Ovary (tissue), 3 donors: ENCODE measurements at regions not wholly inside any gene's neighbourhood (a gene's known extent, or its start where the extent isn't known, plus 50 kb on each side); places are given as distances from the start of the nearest gene placed in this dataset.

ENCODE experiments used
- EP300 ChIP-seq: sonication (generic); formaldehyde crosslinking; IDR thresholded peaks from one replicate; pipeline ENCODE4 v1.6.1; 2017; ENCODE audit warnings: antibody characterized with exemption
- POLR2A ChIP-seq: fragments of 450-650 bp; IDR thresholded peaks from one replicate; pipeline ENCODE4 v1.6.1; 2017; ENCODE audit warnings: antibody characterized with exemption, mild to moderate bottlenecking, moderate library complexity
- TF ChIP-seq, protein P1 (sequence below), 3 donors: fragments of 450-650 bp in 2 of 3; fragments of 200-600 bp in 1 of 3; IDR thresholded peaks; one replicate each; pipeline versions ENCODE4 v1.5.1 to v1.8.0; 2016 to 2022; ENCODE audit warnings: antibody characterized with exemption in 3 of 3, mild to moderate bottlenecking in 1 of 3
- donor health status: DM: no; HTN: no; CAD: no.

DNA sequence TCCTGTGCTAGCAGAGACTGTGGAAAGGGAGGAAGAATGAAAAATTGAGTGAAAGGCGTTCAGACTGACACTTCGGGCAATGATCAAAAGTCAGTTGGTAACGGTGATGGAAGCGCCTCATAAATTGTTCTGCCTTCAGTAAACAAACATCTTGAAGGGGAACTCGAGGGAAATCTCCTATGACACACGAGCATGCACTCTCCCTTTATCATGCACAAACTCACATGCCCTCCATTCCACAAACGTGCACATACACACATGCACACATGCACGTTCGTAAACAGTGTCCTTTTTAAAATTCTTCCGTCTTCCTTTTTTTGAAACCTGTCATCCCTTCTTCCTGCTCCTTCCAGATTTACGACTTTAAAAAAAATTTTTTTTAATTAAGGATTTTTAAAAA lies 77.8 kb upstream of the TMEM45B start:
- TF ChIP-seq, protein P1, sequence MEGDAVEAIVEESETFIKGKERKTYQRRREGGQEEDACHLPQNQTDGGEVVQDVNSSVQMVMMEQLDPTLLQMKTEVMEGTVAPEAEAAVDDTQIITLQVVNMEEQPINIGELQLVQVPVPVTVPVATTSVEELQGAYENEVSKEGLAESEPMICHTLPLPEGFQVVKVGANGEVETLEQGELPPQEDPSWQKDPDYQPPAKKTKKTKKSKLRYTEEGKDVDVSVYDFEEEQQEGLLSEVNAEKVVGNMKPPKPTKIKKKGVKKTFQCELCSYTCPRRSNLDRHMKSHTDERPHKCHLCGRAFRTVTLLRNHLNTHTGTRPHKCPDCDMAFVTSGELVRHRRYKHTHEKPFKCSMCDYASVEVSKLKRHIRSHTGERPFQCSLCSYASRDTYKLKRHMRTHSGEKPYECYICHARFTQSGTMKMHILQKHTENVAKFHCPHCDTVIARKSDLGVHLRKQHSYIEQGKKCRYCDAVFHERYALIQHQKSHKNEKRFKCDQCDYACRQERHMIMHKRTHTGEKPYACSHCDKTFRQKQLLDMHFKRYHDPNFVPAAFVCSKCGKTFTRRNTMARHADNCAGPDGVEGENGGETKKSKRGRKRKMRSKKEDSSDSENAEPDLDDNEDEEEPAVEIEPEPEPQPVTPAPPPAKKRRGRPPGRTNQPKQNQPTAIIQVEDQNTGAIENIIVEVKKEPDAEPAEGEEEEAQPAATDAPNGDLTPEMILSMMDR (IDR thresholded peaks at IDR 0.05), result no peak
- TF ChIP-seq POLR2A, result no peak
- no peak for TF ChIP-seq EP300
